B cell (primary cell): ENCODE measurements at regions not wholly inside any gene's neighbourhood (a gene's known extent, or its start where the extent isn't known, plus 50 kb on each side); places are given as distances from the start of the nearest gene placed in this dataset. TPM values are rescaled to one million over a fixed set of nuclear protein-coding genes. Genes with fewer than 3 reads are reported as not detected.

Source experiments
- ATAC-seq: fragments of 200-7000 bp; cut with Tn5 transposase; one replicate; pipeline ENCODE4 v1.10.0; 2021; ENCODE audit warnings: low read depth, mild to moderate bottlenecking, moderate number of reproducible peaks, moderate library complexity
- CTCF ChIA-PET: fragments of 350-600 bp; sonication (Branson Sonifier 250); formaldehyde crosslinking; loops from one replicate; lab custom pipeline; 2021; ENCODE audit warnings: antibody characterized with exemption, inconsistent platforms; lab: Charles Lee
- POLR2A ChIA-PET: fragments of 350-600 bp; sonication (Branson Sonifier 250); formaldehyde crosslinking; loops from one replicate; lab custom pipeline; 2021; ENCODE audit warnings: antibody characterized with exemption; lab: Charles Lee
- DNase-seq: peaks from one replicate; pipeline ENCODE4 v3.0.0; 2013
- H2AFZ ChIP-seq: 2 replicates; pipeline ENCODE4 v1.6.1; 2012; ENCODE audit warnings: mild to moderate bottlenecking, low read depth, low read length; ENCODE audit not compliant: insufficient read depth, poor library complexity, severe bottlenecking
- H3K27ac ChIP-seq, 2 donors: 1 replicate in 1 of 2; 2 replicates in 1 of 2; pipeline ENCODE4 v1.5.1; 2012 to 2013; ENCODE audit warnings: low read length in 2 of 2, mild to moderate bottlenecking in 2 of 2, moderate library complexity in 1 of 2
- H3K27me3 ChIP-seq, 4 experiments: fragments of 200-600 bp in 1 of 4; sonication (generic) in 1 of 4; replicated peaks in 1 of 4; 1 replicate in 2 of 4; 2 replicates in 2 of 4; pipeline versions ENCODE4 v1.6.1 to v1.7.0; 2013 to 2016; ENCODE audit warnings: low read length in 3 of 4, mild to moderate bottlenecking in 2 of 4, mixed read lengths in 1 of 4, moderate library complexity in 1 of 4; ENCODE audit not compliant: insufficient read depth in 4 of 4, control insufficient read depth in 3 of 4; ENCODE audit errors: control extremely low read depth in 1 of 4
- H3K36me3 ChIP-seq, 2 experiments: replicated peaks in 1 of 2; 1 replicate in 1 of 2; 2 replicates in 1 of 2; pipeline versions ENCODE4 v1.6.1 to v1.7.1; 2013; ENCODE audit warnings: low read length in 1 of 2; ENCODE audit not compliant: insufficient read depth in 2 of 2, control insufficient read depth in 1 of 2; ENCODE audit errors: control extremely low read depth in 1 of 2, extremely low read depth in 1 of 2
- H3K4me1 ChIP-seq, 2 donors: fragments of 200-600 bp in 1 of 2; sonication (generic) in 1 of 2; 1 replicate in 1 of 2; 2 replicates in 1 of 2; pipeline versions ENCODE4 v1.5.1 to v1.6.1; 2013 to 2017; ENCODE audit warnings: low read length in 2 of 2; ENCODE audit not compliant: control insufficient read depth in 2 of 2, insufficient read depth in 2 of 2
- H3K4me2 ChIP-seq: replicated peaks from 2 replicates; pipeline ENCODE3; 2012; ENCODE audit warnings: mild to moderate bottlenecking, low read depth, low read length; ENCODE audit not compliant: poor library complexity, severe bottlenecking
- H3K4me3 ChIP-seq, 5 experiments: fragments of 200-600 bp in 1 of 5; sonication (generic) in 1 of 5; 1 replicate in 3 of 5; 2 replicates in 2 of 5; pipeline versions ENCODE4 v1.5.1 to v1.7.0; 2011 to 2016; ENCODE audit warnings: low read length in 4 of 5, mild to moderate bottlenecking in 4 of 5, low read depth in 2 of 5, control low read depth in 1 of 5, moderate library complexity in 1 of 5; ENCODE audit not compliant: insufficient read depth in 1 of 5; ENCODE audit errors: control extremely low read depth in 1 of 5, extremely low read depth in 1 of 5
- H3K79me2 ChIP-seq: fragments of 200-600 bp; sonication (generic); one replicate; pipeline ENCODE4 v1.6.0; 2016; ENCODE audit warnings: low read length; ENCODE audit not compliant: control insufficient read depth, insufficient read depth
- H3K9ac ChIP-seq: fragments of 200-600 bp; sonication (generic); 2 replicates; pipeline ENCODE4 v1.6.1; 2017; ENCODE audit warnings: mild to moderate bottlenecking, low read length, moderate library complexity
- H3K9me3 ChIP-seq, 3 donors: one replicate each; pipeline versions ENCODE4 v1.6.1 to v1.7.1; 2013; ENCODE audit warnings: low read length in 2 of 3; ENCODE audit not compliant: control insufficient read depth in 2 of 3, insufficient read depth in 1 of 3; ENCODE audit errors: control extremely low read depth in 1 of 3
- H4K20me1 ChIP-seq: 2 replicates; pipeline ENCODE4 v1.6.0; 2012; ENCODE audit warnings: mild to moderate bottlenecking, low read length; ENCODE audit not compliant: insufficient read depth, control insufficient read depth, poor library complexity, severe bottlenecking
- H3K27ac Mint-ChIP-seq: one replicate; pipeline ENCODE4 v1.8.0; 2021; ENCODE audit warnings: mixed read lengths
- H3K27me3 Mint-ChIP-seq: one replicate; pipeline ENCODE4 v1.8.0; 2021; ENCODE audit warnings: mixed read lengths
- H3K4me1 Mint-ChIP-seq: one replicate; pipeline ENCODE4 v1.8.0; 2021; ENCODE audit warnings: mixed read lengths
- H3K4me3 Mint-ChIP-seq: one replicate; pipeline ENCODE4 v1.8.0; 2021; ENCODE audit warnings: mixed read lengths
- H3K9me3 Mint-ChIP-seq: one replicate; pipeline ENCODE4 v1.8.0; 2022; ENCODE audit warnings: mixed read lengths; ENCODE audit not compliant: insufficient read depth
- EZH2 ChIP-seq: IDR thresholded peaks from 2 replicates; pipeline ENCODE4 v1.6.1; 2012; ENCODE audit warnings: borderline replicate concordance, low read depth, mild to moderate bottlenecking, moderate library complexity, low read length; ENCODE audit not compliant: insufficient read depth, poor library complexity, severe bottlenecking
- WGBS: methylation state at CpG from one replicate; pipeline ENCODE4 v1.1.5; 2013; ENCODE audit warnings: missing lambda C conversion rate; ENCODE audit not compliant: insufficient coverage; 5-methylcytosine and 5-hydroxymethylcytosine counted together
- intact Hi-C: fragments of 100-400 bp; cut with micrococcal nuclease; formaldehyde crosslinking; loops from one replicate; pipeline ENCODE4 v1.10.0; 2022
- small RNA-seq: library from RNA; depleted of rRNA; stranded (forward); fragments of <200 nt; gene quantifications from one replicate; pipeline ENCODE3, GENCODE V24; 2012; ENCODE audit warnings: low replicate concordance, low read depth; ENCODE audit not compliant: insufficient read length
- TF ChIP-seq, protein P1 (sequence below): fragments of 200-600 bp; IDR thresholded peaks from one replicate; pipeline ENCODE4 v1.8.0; 2022; ENCODE audit warnings: antibody characterized with exemption, mild to moderate bottlenecking

DNA sequence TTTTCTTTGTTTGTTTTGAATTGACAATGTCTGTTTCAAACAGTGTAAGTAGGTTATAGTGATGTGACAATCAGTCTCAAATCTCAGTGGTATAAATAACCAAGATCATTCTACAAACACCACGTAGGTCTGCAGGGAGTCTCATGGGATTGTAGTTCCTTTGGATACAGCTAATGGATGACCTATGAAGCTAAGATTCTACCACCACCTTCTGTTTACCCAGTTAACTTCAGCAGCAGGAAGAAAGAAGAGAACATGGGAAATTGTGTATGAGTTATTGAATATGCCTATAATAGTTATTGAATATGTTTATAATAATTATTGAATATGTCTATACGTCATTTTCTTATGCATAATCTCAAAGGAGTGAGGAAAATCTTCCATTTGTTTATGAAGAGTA is 63.9 kb upstream of the SLITRK5 start:
- Histone ChIP-seq H3K9me3 (no peaks in the 10 kb centered on the region), H3K27me3 (no peaks in the 10 kb centered on the region), H3K4me3 (no peak overlapping the region), H3K4me1 (no peaks in the 10 kb centered on the region), H2AFZ (no peak overlapping the region), H3K36me3 (no peaks in the 10 kb centered on the region), H4K20me1 (no peaks in the 10 kb centered on the region), H3K4me2 (no peak overlapping the region), H3K27ac (no peak overlapping the region), H3K79me2 (no peaks in the 10 kb centered on the region), H3K9ac (no peak overlapping the region)
- no CpG with 5 or more reads among the region's 2 CpGs for WGBS
- intact Hi-C loops: no loop called here
- TF ChIP-seq, protein P1, sequence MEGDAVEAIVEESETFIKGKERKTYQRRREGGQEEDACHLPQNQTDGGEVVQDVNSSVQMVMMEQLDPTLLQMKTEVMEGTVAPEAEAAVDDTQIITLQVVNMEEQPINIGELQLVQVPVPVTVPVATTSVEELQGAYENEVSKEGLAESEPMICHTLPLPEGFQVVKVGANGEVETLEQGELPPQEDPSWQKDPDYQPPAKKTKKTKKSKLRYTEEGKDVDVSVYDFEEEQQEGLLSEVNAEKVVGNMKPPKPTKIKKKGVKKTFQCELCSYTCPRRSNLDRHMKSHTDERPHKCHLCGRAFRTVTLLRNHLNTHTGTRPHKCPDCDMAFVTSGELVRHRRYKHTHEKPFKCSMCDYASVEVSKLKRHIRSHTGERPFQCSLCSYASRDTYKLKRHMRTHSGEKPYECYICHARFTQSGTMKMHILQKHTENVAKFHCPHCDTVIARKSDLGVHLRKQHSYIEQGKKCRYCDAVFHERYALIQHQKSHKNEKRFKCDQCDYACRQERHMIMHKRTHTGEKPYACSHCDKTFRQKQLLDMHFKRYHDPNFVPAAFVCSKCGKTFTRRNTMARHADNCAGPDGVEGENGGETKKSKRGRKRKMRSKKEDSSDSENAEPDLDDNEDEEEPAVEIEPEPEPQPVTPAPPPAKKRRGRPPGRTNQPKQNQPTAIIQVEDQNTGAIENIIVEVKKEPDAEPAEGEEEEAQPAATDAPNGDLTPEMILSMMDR: no peak
- no peak for TF ChIP-seq EZH2
- Mint-ChIP-seq H3K9me3 (no peaks in the 10 kb centered on the region), H3K27me3 (no peaks in the 10 kb centered on the region), H3K4me1 (no peaks in the 10 kb centered on the region), H3K27ac (no peak overlapping the region), H3K4me3 (no peak overlapping the region)
- DNase-seq (no peak), ATAC-seq (no peak)
- POLR2A ChIA-PET: no interaction called here
- CTCF ChIA-PET: no interaction called here

DNA sequence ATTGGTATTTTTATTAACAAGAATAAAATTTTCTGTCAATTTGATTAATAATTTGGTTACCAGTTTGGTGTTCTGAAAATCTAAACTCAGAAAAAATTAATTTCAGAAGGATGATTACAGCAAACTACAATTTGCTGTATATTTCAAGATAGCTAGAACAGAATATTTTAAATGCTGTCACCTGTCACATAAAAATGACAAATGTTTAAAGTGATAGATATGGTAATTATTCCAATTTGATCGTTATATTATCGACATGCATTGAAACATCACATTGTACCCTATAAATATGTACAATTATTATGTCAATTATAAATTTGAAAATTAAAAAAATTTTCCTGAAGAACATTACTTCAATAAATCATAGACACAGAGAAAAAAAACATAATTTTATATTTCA is 56.9 kb upstream of the SLITRK5 start:
- Histone ChIP-seq H2AFZ (no peak overlapping the region), H3K9ac (no peak overlapping the region), H3K36me3 (no peaks in the 10 kb centered on the region), H4K20me1 (no peaks in the 10 kb centered on the region), H3K27me3 (no peaks in the 10 kb centered on the region), H3K9me3 (no peaks in the 10 kb centered on the region), H3K79me2 (no peaks in the 10 kb centered on the region), H3K4me2 (no peak overlapping the region), H3K4me3 (no peak overlapping the region), H3K4me1 (no peaks in the 10 kb centered on the region), H3K27ac (no peak overlapping the region)
- no CpG with 5 or more reads among the region's 2 CpGs for WGBS
- intact Hi-C loops: no loop called here
- ATAC-seq (no peak), DNase-seq (no peak)
- TF ChIP-seq EZH2: no peak
- TF ChIP-seq, protein P1: no peak
- Mint-ChIP-seq H3K4me1 (no peaks in the 10 kb centered on the region), H3K27ac (no peak overlapping the region), H3K4me3 (no peak overlapping the region), H3K9me3 (no peaks in the 10 kb centered on the region), H3K27me3 (no peaks in the 10 kb centered on the region)
- ChIA-PET CTCF (no interaction called here), POLR2A (no interaction called here)

Small RNA genes in the stretch of these regions (small RNA-seq; reads per million reads assigned to genes)
- gene UBBP5: not detected
